Left lung (tissue), 4 donors: ENCODE measurements at regions not wholly inside any gene's neighbourhood (a gene's known extent, or its start where the extent isn't known, plus 50 kb on each side); places are given as distances from the start of the nearest gene placed in this dataset.

Experiments
- ATAC-seq: fragments of 200-7000 bp; cut with Tn5 transposase; one replicate; pipeline ENCODE4 v1.9.1; 2020; ENCODE audit warnings: moderate library complexity
- DNase-seq, 4 donors: peaks; one replicate each; pipeline ENCODE4 v3.0.0-alpha.2; 2013 to 2020
- H3K27ac ChIP-seq, 2 donors: fragments of 200-600 bp; sonication (generic) in 1 of 2; one replicate each; pipeline versions ENCODE4 v1.5.0 to v1.8.0; 2020 to 2021
- H3K27me3 ChIP-seq, 2 donors: fragments of 200-600 bp; sonication (generic) in 1 of 2; one replicate each; pipeline versions ENCODE4 v1.5.0 to v1.8.0; 2020 to 2021
- H3K36me3 ChIP-seq, 2 donors: fragments of 200-600 bp; sonication (generic) in 1 of 2; one replicate each; pipeline versions ENCODE4 v1.5.0 to v1.8.0; 2020 to 2021
- H3K4me1 ChIP-seq, 2 donors: fragments of 200-600 bp; one replicate each; pipeline ENCODE4 v1.8.0; 2021
- H3K4me3 ChIP-seq, 2 donors: fragments of 200-600 bp; sonication (generic) in 1 of 2; one replicate each; pipeline versions ENCODE4 v1.5.0 to v1.8.0; 2020 to 2021; ENCODE audit warnings: mild to moderate bottlenecking in 1 of 2
- H3K9me3 ChIP-seq, 2 donors: fragments of 200-600 bp; sonication (generic) in 1 of 2; one replicate each; pipeline versions ENCODE4 v1.5.0 to v1.8.0; 2020 to 2021
- intact Hi-C, 2 donors: fragments of 100-400 bp; cut with DNase I; formaldehyde crosslinking; loops; one replicate each; pipeline versions ENCODE4 v1.11.2 to v1.14.2; 2022
- TF ChIP-seq, protein P1 (sequence below), 2 donors: fragments of 200-600 bp; sonication (generic) in 1 of 2; IDR thresholded peaks; one replicate each; pipeline versions ENCODE4 v1.5.0 to v1.8.0; 2021; ENCODE audit warnings: antibody characterized with exemption in 2 of 2
- donor health status: DM: no; HTN: yes; CAD: no.
- donor health status: DM: no; HTN: no; CAD: no.

DNA sequence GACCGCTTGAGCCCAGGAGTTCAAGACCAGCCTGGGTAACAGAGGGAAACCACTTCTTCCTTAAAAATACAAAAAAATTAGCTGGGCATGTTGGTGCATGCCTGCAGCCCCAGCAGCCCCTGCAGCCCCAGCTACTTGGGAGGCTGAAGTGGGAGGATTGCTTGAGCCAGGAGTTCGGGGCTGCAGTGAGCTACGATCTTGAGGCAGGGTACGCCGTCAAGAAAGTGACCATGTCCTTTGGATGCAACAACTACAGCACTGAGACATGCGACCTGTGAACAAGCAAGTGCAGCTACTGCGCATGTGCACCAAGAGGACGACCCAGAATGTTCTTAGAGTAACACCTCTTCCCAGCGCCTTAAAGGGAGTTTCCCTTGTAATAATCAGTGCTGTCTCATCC is 66.6 kb upstream of the ZNF479 start:
- no peaks in the 10 kb centered on the region for H3K36me3 ChIP-seq
- no peak overlapping the region for H3K4me3 ChIP-seq
- no peaks in the 10 kb centered on the region for H3K4me1 ChIP-seq
- H3K27ac ChIP-seq, result no peak overlapping the region
- H3K9me3 ChIP-seq, result peaks cover 0 to 5% of the 10 kb centered on the region in 2 donors
- TF ChIP-seq, protein P1, sequence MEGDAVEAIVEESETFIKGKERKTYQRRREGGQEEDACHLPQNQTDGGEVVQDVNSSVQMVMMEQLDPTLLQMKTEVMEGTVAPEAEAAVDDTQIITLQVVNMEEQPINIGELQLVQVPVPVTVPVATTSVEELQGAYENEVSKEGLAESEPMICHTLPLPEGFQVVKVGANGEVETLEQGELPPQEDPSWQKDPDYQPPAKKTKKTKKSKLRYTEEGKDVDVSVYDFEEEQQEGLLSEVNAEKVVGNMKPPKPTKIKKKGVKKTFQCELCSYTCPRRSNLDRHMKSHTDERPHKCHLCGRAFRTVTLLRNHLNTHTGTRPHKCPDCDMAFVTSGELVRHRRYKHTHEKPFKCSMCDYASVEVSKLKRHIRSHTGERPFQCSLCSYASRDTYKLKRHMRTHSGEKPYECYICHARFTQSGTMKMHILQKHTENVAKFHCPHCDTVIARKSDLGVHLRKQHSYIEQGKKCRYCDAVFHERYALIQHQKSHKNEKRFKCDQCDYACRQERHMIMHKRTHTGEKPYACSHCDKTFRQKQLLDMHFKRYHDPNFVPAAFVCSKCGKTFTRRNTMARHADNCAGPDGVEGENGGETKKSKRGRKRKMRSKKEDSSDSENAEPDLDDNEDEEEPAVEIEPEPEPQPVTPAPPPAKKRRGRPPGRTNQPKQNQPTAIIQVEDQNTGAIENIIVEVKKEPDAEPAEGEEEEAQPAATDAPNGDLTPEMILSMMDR (IDR thresholded peaks at IDR 0.05), result no peak
- H3K27me3 ChIP-seq, result no peaks in the 10 kb centered on the region
- ATAC-seq, result no peak
- DNase-seq, result no peak
- intact Hi-C loops, result no loop called here

DNA sequence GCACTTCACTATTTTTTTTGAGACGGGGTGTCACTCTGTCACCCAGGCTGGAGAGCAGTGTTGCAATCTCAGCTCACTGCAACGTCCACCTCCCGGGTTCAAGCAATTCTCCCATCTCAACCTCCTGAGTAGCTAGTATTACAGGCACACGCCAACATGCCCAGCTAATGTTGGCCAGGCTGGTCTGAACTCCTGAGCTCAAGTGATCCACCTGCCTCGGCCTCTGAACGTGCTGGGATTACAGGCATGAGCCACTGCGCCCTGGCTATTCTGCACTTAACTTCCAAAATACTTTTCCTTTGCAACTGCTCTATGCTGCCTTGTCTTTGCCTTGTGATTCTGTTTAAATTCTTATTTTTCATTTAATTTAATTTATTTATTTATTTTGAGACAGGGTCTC is 67.0 kb upstream of the ZNF479 start:
- no peaks in the 10 kb centered on the region for H3K4me1 ChIP-seq
- TF ChIP-seq, protein P1 (IDR thresholded peaks at IDR 0.05), result no peak
- ATAC-seq (no peak), DNase-seq (peak in 1 of 4 donors; percentile 20)
- H3K36me3 ChIP-seq, result no peaks in the 10 kb centered on the region
- intact Hi-C loops, result no loop called here
- H3K4me3 ChIP-seq, result no peak overlapping the region
- H3K27ac ChIP-seq, result no peak overlapping the region
- no peaks in the 10 kb centered on the region for H3K27me3 ChIP-seq
- peaks cover 0 to 5% of the 10 kb centered on the region in 2 donors for H3K9me3 ChIP-seq

DNA sequence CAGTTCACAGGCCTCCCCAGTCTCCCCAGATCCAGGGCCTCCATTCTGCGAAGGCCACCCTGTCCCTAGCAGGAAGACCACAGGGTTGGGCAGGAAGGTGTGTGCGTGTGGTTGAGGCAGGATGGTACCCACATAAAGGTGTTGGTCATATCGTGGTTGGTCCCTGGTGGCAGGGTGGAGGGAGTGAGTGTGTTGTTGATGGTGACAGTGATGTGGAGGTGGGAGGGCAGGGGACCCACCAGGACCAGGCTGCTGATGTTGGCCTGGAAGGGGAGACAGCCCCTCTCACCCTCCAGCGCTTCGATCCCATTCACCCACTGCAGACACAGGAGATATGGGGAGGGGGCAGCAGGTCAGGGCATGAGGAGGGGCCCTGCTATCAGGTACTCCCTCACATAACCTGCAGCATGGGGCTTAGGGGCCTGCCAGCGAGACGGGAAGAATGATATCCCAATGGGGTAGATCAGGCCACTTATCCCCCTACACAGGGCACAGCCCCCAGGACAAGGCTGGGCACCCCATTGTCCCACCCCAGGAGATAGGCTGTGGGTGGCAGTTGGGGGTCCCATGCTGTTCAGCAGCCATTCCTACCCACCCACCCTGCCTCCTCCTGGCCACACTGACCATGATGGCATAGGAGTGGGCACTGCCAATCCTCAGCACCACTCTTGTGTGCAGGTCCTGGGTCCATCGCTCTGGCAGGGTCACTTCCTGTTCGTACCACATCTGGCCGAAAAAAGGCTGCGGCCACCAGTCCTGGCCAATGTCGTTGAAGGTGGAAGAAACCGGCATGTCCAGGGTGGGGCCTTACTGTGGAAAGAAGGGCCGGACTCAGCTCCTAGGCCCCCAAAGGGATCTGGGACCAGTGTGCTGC is 69.0 kb upstream of the ZNF479 start:
- H3K9me3 ChIP-seq, result no peaks in the 10 kb centered on the region
- no peaks in the 10 kb centered on the region for H3K4me1 ChIP-seq

DNA sequence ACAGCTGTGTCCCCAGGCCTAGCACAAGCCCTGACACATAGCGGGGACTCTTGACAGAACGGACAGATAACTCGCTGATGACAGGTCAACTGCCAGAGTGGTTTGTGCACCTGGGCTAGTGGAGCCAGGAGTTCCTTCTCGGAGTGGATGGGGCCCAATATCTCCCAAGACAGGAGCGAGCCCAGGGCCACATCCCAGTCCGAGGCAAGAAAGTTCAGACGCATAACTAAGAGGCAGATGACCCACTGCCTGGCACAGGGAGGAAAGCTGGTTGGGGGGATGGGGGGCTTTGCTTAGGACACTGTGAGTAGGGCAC is 69.6 kb upstream of the ZNF479 start:
- H3K36me3 ChIP-seq, result no peaks in the 10 kb centered on the region
- no peaks in the 10 kb centered on the region for H3K9me3 ChIP-seq
- H3K27me3 ChIP-seq, result no peaks in the 10 kb centered on the region
- intact Hi-C loops, result no loop called here
- ATAC-seq (no peak), DNase-seq (peak in 1 of 4 donors; percentile 24)
- TF ChIP-seq, protein P1 (IDR thresholded peaks at IDR 0.05), result no peak
- no peak overlapping the region for H3K4me3 ChIP-seq
- no peak overlapping the region for H3K27ac ChIP-seq
- H3K4me1 ChIP-seq, result no peaks in the 10 kb centered on the region

More for the DNA sequence above, 69.0 kb upstream of the ZNF479 start:
- intact Hi-C loops, result no loop called here
- Histone ChIP-seq H3K36me3 (no peaks in the 10 kb centered on the region), H3K4me3 (no peak overlapping the region), H3K27ac (no peak overlapping the region), H3K27me3 (no peaks in the 10 kb centered on the region)
- DNase-seq (peak in 1 of 4 donors; percentile 44), ATAC-seq (no peak)
- TF ChIP-seq, protein P1 (IDR thresholded peaks at IDR 0.05), result no peak

DNA sequence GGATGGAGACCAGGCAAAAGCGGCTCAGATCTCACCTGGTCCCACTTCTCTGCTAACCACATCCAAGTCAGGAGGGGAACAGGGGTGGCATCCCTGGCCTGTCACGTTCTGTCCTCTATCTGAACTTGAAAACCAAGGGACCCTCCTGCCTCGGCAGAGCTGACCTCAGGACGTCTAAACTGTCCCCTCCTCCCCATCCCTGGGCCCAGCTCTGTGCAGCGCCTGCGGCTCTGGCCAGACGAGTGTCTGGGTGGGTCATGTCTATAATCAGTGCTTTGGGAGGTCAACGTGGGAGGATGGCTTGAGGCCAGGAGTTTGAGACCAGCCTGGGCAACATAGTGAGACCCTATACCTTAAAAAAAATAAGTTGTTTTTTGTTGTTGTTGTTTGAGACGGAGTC is 70.0 kb upstream of the ZNF479 start:
- H3K36me3 ChIP-seq, result no peaks in the 10 kb centered on the region
- peaks cover 0 to 3% of the 10 kb centered on the region in 2 donors for H3K9me3 ChIP-seq
- H3K4me3 ChIP-seq, result no peak overlapping the region
- peak in 1 of 4 donors; percentile 41 for DNase-seq
- intact Hi-C loops, result no loop called here
- no peak for ATAC-seq
- no peaks in the 10 kb centered on the region for H3K4me1 ChIP-seq
- TF ChIP-seq, protein P1 (IDR thresholded peaks at IDR 0.05), result no peak
- no peak overlapping the region for H3K27ac ChIP-seq
- H3K27me3 ChIP-seq, result no peaks in the 10 kb centered on the region
